Gastrocnemius medialis (tissue), 4 donors: ENCODE measurements at regions not wholly inside any gene's neighbourhood (a gene's known extent, or its start where the extent isn't known, plus 50 kb on each side); places are given as distances from the start of the nearest gene placed in this dataset.

Experiments used
- ATAC-seq, 2 donors: fragments of 150-250 bp; one replicate each; pipeline ENCODE4 v1.9.1; 2016
- DNase-seq, 2 donors: peaks; one replicate each; pipeline ENCODE4 v3.0.0-alpha.2; 2019
- H3K27ac ChIP-seq, 4 donors: fragments of 200-600 bp; sonication (generic); 1 replicate in 1 of 4; 2 replicates in 3 of 4; pipeline ENCODE4 v1.5.1; 2016 to 2018; ENCODE audit warnings: mild to moderate bottlenecking in 2 of 4, moderate library complexity in 1 of 4
- H3K27me3 ChIP-seq, 3 donors: fragments of 200-600 bp; sonication (generic) in 2 of 3; 1 replicate in 1 of 3; 2 replicates in 2 of 3; pipeline versions ENCODE4 v1.5.1 to v1.6.0; 2016 to 2019; ENCODE audit warnings: mild to moderate bottlenecking in 1 of 3, moderate library complexity in 1 of 3
- H3K36me3 ChIP-seq, 2 donors: fragments of 200-600 bp; sonication (generic) in 1 of 2; one replicate each; pipeline ENCODE4 v1.5.1; 2017 to 2018
- H3K4me1 ChIP-seq, 2 donors: fragments of 200-600 bp; sonication (generic) in 1 of 2; one replicate each; pipeline ENCODE4 v1.5.1; 2016 to 2017; ENCODE audit warnings: mild to moderate bottlenecking in 2 of 2
- H3K4me3 ChIP-seq, 4 donors: fragments of 200-600 bp; sonication (generic) in 3 of 4; 1 replicate in 1 of 4; 2 replicates in 3 of 4; pipeline ENCODE4 v1.5.1; 2016 to 2019; ENCODE audit warnings: mild to moderate bottlenecking in 2 of 4
- H3K9me3 ChIP-seq, 3 donors: fragments of 200-600 bp; sonication (generic) in 2 of 3; 1 replicate in 1 of 3; 2 replicates in 2 of 3; pipeline ENCODE4 v1.5.1; 2016 to 2019
- CTCF ChIP-seq, 5 experiments: fragments of 450-650 bp in 3 of 5; fragments of 200-600 bp in 2 of 5; sonication (generic) in 2 of 5; IDR thresholded peaks in 4 of 5; conservative IDR thresholded peaks in 1 of 5; 1 replicate in 4 of 5; 2 replicates in 1 of 5; pipeline ENCODE4 v1.5.1; 2016 to 2019; ENCODE audit warnings: antibody characterized with exemption in 5 of 5, mild to moderate bottlenecking in 3 of 5, moderate library complexity in 3 of 5
- POLR2A ChIP-seq, 2 donors: fragments of 450-650 bp; IDR thresholded peaks; one replicate each; pipeline ENCODE4 v1.6.1; 2017; ENCODE audit warnings: antibody characterized with exemption in 2 of 2, mild to moderate bottlenecking in 2 of 2, moderate library complexity in 2 of 2
- in situ Hi-C, 4 donors: fragments of 200-750 bp; cut with MboI; loops; one replicate each; pipeline versions ENCODE4 v1.15.0 to v1.8.0; 2017; ENCODE audit warnings: low sequenced_read_pairs in 4 of 4
- intact Hi-C: fragments of 100-400 bp; cut with DNase I; formaldehyde crosslinking; loops from one replicate; pipeline ENCODE4 v1.15.1; 2023; ENCODE audit warnings: low total_unique reads

GRCh38 chr10:9858816-9859215 is 1158.9 kb upstream of the CELF2 start:
- TF ChIP-seq POLR2A (IDR thresholded peaks at IDR 0.05) (no peak), CTCF (IDR thresholded peaks at IDR 0.05 in 4 of 5, conservative IDR thresholded peaks at IDR 0.05 in 1 of 5) (no peak)
- no peak for ATAC-seq
- Histone ChIP-seq H3K4me1 (no peaks in the 10 kb centered on the region), H3K27ac (no peak overlapping the region), H3K4me3 (no peak overlapping the region), H3K27me3 (no peaks in the 10 kb centered on the region), H3K36me3 (no peaks in the 10 kb centered on the region), H3K9me3 (no peaks in the 10 kb centered on the region)
- no peak for DNase-seq
- in situ Hi-C loops (no loop called here), intact Hi-C loops (no loop called here)

GRCh38 chr10:9860045-9860444 is 1157.6 kb upstream of the CELF2 start:
- Histone ChIP-seq H3K27ac (no peak overlapping the region), H3K9me3 (no peaks in the 10 kb centered on the region), H3K27me3 (no peaks in the 10 kb centered on the region), H3K4me3 (no peak overlapping the region), H3K36me3 (no peaks in the 10 kb centered on the region), H3K4me1 (no peaks in the 10 kb centered on the region)
- no peak for TF ChIP-seq CTCF (IDR thresholded peaks at IDR 0.05 in 4 of 5, conservative IDR thresholded peaks at IDR 0.05 in 1 of 5)
- no peak for TF ChIP-seq POLR2A (IDR thresholded peaks at IDR 0.05)
- DNase-seq (no peak), ATAC-seq (no peak)
- in situ Hi-C loops, result no loop called here
- intact Hi-C loops, result no loop called here

GRCh38 chr10:9863559-9864121 is 1154.0 kb upstream of the CELF2 start:
- TF ChIP-seq CTCF (IDR thresholded peaks at IDR 0.05 in 4 of 5, conservative IDR thresholded peaks at IDR 0.05 in 1 of 5) (no peak), POLR2A (IDR thresholded peaks at IDR 0.05) (no peak)
- Histone ChIP-seq H3K36me3 (no peaks in the 10 kb centered on the region), H3K27me3 (no peaks in the 10 kb centered on the region), H3K4me1 (no peaks in the 10 kb centered on the region), H3K9me3 (no peaks in the 10 kb centered on the region), H3K27ac (no peak overlapping the region), H3K4me3 (no peak overlapping the region)
- DNase-seq, result no peak
- in situ Hi-C loops (no loop called here), intact Hi-C loops (no loop called here)
- no peak for ATAC-seq

GRCh38 chr10:9868499-9868898 is 1149.2 kb upstream of the CELF2 start:
- no peaks in the 10 kb centered on the region for H3K4me1 ChIP-seq
- no peaks in the 10 kb centered on the region for H3K27me3 ChIP-seq
- H3K36me3 ChIP-seq, result no peaks in the 10 kb centered on the region
- no peaks in the 10 kb centered on the region for H3K9me3 ChIP-seq
- TF ChIP-seq CTCF (IDR thresholded peaks at IDR 0.05 in 4 of 5, conservative IDR thresholded peaks at IDR 0.05 in 1 of 5), result no peak
- TF ChIP-seq POLR2A (IDR thresholded peaks at IDR 0.05), result no peak
- DNase-seq (no peak), ATAC-seq (no peak)
- H3K4me3 ChIP-seq, result no peak overlapping the region
- intact Hi-C loops (no loop called here), in situ Hi-C loops (no loop called here)
- no peak overlapping the region for H3K27ac ChIP-seq

- H3K4me3 ChIP-seq, result no peak overlapping the region
- in situ Hi-C loops, result no loop called here
- H3K4me1 ChIP-seq, result no peaks in the 10 kb centered on the region
- no peak overlapping the region for H3K27ac ChIP-seq
- H3K36me3 ChIP-seq, result no peaks in the 10 kb centered on the region
- no peak for TF ChIP-seq CTCF (IDR thresholded peaks at IDR 0.05 in 4 of 5, conservative IDR thresholded peaks at IDR 0.05 in 1 of 5)
- no peak for TF ChIP-seq POLR2A (IDR thresholded peaks at IDR 0.05)
- intact Hi-C loops, result no loop called here
- ATAC-seq (no peak), DNase-seq (no peak)
- H3K9me3 ChIP-seq, result no peaks in the 10 kb centered on the region
- H3K27me3 ChIP-seq, result no peaks in the 10 kb centered on the region
Observed at GRCh38 chr10:9869205-9869604, 1148.5 kb upstream of the CELF2 start.
